SK-N-MC (cell line): ENCODE measurements at regions not wholly inside any gene's neighbourhood (a gene's known extent, or its start where the extent isn't known, plus 50 kb on each side); places are given as distances from the start of the nearest gene placed in this dataset.

Experiments
- DNase-seq: peaks from one replicate; pipeline ENCODE4 v3.0.0-alpha.2; 2011; ENCODE audit warnings: low read depth, low spot score
- H3K27ac ChIP-seq: fragments of 200-600 bp; sonication (generic); 2 replicates; pipeline ENCODE4 v1.5.1; 2016; ENCODE audit warnings: mixed run types
- H3K36me3 ChIP-seq: fragments of 200-600 bp; sonication (generic); 2 replicates; pipeline ENCODE4 v1.6.1; 2017; ENCODE audit warnings: antibody characterized with exemption, low read length, mixed read lengths; ENCODE audit not compliant: insufficient read depth
- H3K4me3 ChIP-seq: fragments of 200-600 bp; sonication (generic); 2 replicates; pipeline ENCODE4 v1.5.1; 2016
- H3K9ac ChIP-seq: fragments of 200-600 bp; sonication (generic); 2 replicates; pipeline ENCODE4 v1.8.0; 2017; ENCODE audit warnings: mixed run types, mixed read lengths; ENCODE audit not compliant: insufficient read length
- H3K9me3 ChIP-seq: fragments of 200-600 bp; sonication (generic); 2 replicates; pipeline ENCODE4 v1.6.1; 2017; ENCODE audit warnings: low read depth, mild to moderate bottlenecking, antibody characterized with exemption, low read length, moderate library complexity, mixed read lengths
- EZH2 ChIP-seq: fragments of 200-600 bp; sonication (generic); IDR thresholded peaks from one replicate; pipeline ENCODE4 v1.6.1; 2017; ENCODE audit warnings: antibody characterized with exemption
- FOXP2 ChIP-seq: optimal IDR thresholded peaks from 2 replicates; pipeline ENCODE3; 2011; ENCODE audit warnings: mild to moderate bottlenecking, moderate library complexity; ENCODE audit not compliant: insufficient read depth; ENCODE audit errors: extremely low read length, control extremely low read depth
- POLR2AphosphoS5 ChIP-seq: IDR thresholded peaks from 2 replicates; pipeline ENCODE4 v1.6.1; 2012; ENCODE audit warnings: mild to moderate bottlenecking, low read depth, low read length, borderline replicate concordance

DNA sequence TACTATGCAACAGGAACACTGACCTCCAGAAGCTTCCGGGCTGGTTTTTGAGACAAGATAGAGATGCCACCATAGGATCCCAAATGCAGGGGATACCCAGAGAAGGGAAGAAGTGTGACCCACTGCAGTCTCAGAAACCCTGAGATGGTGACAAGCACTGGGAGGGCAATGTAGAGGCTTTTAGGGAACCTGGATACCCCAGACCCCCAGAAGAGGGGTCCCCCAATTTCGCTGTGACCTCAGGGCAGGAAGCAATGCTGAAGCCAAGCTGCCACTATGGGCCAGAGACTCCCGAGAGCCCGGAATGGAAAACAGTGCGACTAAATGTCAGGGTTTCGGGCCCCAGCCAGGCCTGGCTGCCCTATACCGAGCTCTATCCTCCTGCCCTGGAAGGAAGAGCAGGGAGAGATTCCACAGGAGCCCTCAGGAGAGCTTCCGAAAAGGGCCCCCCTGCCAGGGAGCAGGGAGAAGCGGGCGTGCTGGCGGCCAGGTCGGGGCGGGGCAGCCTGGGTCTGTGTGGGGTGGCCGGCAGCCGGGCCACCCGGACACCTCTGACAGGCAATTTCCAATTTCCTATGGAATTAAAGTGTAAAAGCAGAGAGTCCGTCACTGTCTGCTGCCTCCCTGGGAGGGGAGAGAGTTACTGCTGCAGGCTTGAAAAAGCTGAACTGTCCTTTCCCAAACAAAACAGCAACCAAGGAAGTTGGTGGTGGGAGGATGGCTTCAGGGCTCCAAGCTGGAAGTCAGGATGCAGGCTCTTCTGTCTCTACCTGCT lies 154.2 kb downstream of the FGF18 start:
- Histone ChIP-seq H3K9me3 (no peaks in the 10 kb centered on the region), H3K27ac (no peak overlapping the region), H3K36me3 (no peaks in the 10 kb centered on the region), H3K4me3 (no peak overlapping the region), H3K9ac (no peak overlapping the region)
- TF ChIP-seq POLR2AphosphoS5 (no peak), FOXP2 (no peak), EZH2 (no peak)
- DNase-seq = no peak

DNA sequence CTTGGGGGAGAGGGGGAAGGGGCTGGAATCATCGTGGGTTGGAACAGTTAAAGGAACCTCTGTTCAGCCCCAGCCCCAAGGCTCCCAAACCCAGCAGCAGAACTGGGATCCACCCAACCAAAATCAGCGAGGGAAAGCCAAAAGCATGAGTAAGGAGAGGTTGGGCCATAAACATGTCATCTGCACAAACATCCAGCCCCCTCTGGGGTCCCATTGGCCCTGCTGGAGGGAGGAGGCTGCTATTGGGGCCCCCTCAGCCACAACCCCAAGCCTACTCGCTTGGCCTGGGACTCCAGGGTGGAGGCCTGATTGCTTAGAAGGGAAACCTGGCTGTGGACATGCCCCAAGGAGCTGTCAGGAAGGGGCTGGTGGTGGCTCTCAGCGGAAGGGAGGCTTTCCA lies 154.9 kb downstream of the FGF18 start:
- Histone ChIP-seq H3K9ac (no peak overlapping the region), H3K4me3 (no peak overlapping the region), H3K27ac (no peak overlapping the region), H3K36me3 (no peaks in the 10 kb centered on the region), H3K9me3 (no peaks in the 10 kb centered on the region)
- DNase-seq = no peak
- TF ChIP-seq POLR2AphosphoS5 (no peak), FOXP2 (no peak), EZH2 (no peak)

DNA sequence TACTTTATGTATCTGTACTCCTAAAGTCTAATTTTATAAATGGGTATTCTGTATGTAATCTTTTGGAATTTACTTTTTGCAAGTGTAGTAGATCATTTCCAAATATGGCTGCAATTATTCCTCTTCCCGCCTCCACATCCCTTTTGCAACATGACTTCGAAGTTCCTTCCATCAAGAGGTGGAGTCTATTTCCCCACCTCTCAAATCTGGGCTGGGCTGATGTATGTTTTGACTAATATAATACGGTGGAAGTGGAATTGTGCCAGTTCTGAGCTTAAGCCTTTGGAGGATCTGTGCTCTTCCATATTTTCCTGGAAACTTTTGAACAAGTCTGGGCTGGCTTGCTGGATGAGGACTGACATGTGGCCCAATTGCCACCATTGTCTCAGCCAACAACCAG lies 155.9 kb downstream of the FGF18 start:
- no peak overlapping the region for H3K27ac ChIP-seq
- no peak overlapping the region for H3K9ac ChIP-seq
- TF ChIP-seq EZH2 (no peak), POLR2AphosphoS5 (no peak), FOXP2 (no peak)
- H3K9me3 ChIP-seq = no peaks in the 10 kb centered on the region
- DNase-seq = no peak
- H3K36me3 ChIP-seq = no peaks in the 10 kb centered on the region
- no peak overlapping the region for H3K4me3 ChIP-seq

DNA sequence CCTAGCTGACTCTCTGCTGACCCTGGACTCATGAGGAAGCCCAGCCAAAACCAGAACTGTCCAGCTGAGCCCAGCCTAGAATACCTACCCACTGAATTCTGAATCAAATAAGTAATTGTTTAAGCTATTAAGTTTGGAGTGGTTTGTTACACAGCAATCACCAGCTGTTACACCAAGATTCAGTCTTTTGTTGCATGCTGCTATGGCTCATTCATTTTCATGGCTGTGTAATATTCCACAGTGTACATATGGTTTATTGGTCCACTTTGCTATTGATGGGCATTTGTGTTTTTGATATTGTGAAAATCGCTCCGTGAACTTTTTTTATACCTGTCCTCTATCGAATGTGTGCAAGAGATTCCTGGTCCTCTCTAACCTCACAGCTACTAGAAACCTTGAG lies 156.4 kb downstream of the FGF18 start:
- H3K9me3 ChIP-seq = no peaks in the 10 kb centered on the region
- no peak overlapping the region for H3K4me3 ChIP-seq
- TF ChIP-seq EZH2 = no peak
- TF ChIP-seq POLR2AphosphoS5 = no peak
- TF ChIP-seq FOXP2 = no peak
- no peak overlapping the region for H3K27ac ChIP-seq
- no peaks in the 10 kb centered on the region for H3K36me3 ChIP-seq
- no peak for DNase-seq
- H3K9ac ChIP-seq = no peak overlapping the region

DNA sequence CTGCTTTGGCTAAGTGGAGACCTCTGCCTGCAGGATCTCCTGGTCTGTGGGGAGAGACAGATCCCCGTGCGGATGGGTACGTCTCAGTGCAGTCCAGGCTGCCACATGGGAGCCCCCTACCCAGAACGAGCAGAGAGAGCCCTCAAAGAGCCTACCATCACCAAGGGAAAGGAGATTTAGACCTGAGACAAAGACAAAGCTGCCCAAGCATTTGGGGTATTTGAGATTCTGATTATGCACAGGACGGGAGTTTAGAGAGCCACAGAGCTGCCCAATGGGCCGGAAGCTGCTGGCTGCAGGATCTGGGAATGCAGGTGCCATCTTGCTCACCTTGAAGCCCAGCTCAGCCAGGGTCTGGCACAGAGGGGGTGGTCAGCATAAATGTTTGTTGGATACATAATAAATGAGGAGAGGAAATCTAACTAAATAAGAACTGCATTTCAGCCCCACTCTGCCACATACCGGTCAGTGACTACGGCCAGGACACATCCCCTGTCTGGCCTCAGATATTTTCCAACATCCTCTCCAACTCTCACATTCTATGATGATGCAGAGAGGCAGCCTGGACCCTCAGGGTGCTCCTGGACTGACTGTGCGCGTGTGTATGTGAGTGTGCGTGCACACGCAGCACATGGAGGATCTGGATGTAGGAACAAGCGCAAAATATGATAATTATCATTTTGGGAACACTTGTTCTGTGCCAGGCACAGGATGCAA lies 157.8 kb downstream of the FGF18 start:
- Histone ChIP-seq H3K9ac (no peak overlapping the region), H3K27ac (no peak overlapping the region), H3K9me3 (no peaks in the 10 kb centered on the region), H3K4me3 (no peak overlapping the region), H3K36me3 (no peaks in the 10 kb centered on the region)
- TF ChIP-seq EZH2 (no peak), FOXP2 (no peak), POLR2AphosphoS5 (no peak)
- DNase-seq = no peak

DNA sequence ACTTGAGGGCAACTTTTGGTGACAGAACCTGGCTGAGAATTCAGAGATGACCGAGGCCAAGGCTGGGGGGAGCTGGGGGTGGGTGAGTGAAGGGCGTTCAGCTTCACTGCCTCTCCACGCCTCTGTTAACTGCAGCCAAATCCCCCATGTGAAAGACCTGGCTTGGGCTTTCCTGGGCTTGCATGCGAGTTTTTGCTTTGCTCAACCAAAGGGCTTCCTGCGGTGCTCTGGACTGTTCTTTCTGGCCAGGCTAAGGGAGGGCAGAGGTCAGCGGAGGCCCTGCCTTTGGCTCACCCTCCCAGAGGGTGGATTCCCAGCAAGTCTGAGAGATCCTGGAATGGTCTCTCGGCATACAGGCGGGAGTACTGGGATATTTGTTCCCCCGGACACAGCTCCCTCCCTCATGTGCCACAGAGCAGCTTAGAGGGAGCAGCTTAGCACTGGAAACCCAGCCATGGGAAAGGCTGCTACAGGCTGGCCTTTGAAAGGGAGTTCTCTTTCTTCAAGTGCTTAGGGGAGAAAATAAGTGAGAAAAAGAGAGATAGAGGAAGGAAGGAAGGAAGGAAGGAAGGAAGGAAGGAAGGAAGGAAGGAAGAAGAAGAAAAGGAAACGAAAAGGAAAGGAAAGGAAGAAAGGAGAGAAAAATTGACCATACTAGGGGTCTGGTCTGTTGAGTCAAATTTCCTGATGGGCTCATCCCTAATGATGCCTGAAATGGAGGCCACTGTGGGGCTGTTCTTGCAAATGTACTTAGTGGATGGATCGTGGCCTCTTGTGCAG lies 158.8 kb downstream of the FGF18 start:
- no peaks in the 10 kb centered on the region for H3K9me3 ChIP-seq
- no peak overlapping the region for H3K4me3 ChIP-seq
- no peak for DNase-seq
- no peak for TF ChIP-seq FOXP2
- no peak for TF ChIP-seq EZH2
- no peak overlapping the region for H3K27ac ChIP-seq
- H3K36me3 ChIP-seq = no peaks in the 10 kb centered on the region
- H3K9ac ChIP-seq = no peak overlapping the region

DNA sequence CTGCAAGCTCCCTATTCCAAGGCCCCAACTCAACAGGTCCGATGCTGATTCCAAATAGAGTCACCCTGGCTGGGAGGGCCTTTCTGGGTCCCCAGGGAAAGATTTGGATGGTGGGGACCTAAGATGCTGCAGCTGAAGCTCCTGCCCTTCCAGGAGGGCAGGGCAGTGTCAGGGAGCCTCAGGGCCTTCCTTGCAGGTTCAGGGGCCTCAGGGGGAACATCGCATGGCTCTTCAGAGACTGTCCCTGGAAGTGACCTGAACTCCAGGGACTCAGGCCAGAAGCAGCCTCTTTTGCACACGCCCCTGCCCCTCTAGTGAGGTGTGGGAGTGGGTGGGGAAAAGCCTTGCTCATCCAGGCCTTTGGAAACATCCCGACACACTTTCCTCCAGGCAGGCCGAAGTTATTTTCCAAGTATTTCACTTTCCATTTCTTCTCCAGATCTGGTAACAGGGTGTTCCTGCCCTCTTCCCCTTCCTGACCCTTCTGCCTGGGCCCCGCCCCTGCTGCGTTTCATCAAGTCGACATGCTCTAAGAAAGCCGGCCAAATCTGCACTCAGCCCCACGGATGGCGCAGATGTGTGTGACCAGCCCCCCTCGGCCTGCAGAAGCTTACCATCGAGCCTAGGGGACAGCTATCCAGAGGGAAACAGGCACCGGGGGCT lies 159.5 kb downstream of the FGF18 start:
- TF ChIP-seq EZH2 (no peak), FOXP2 (no peak), POLR2AphosphoS5 (no peak)
- DNase-seq = no peak

DNA sequence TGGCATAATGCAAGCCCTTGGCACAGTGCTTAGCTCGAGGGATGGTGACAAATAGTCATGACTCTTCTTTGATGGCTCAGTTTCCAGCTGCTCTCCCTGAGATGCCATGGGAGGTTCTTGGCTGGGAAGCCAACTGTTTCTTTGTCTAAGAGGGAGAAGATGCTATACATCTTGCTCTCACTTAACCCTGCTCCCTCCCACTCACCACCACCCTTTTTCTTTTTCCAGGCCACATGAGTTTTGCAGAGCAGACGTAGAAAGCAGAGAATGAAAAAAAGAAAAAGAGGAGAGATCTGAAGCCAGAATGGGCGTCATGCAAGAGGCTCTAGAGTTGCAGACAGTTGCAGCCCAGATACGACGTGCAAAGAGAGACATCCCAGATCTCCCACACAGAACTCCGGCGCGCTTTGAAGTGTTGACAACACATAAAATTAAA lies 160.5 kb downstream of the FGF18 start:
- DNase-seq = no peak
- Histone ChIP-seq H3K9ac (no peak overlapping the region), H3K9me3 (no peaks in the 10 kb centered on the region), H3K4me3 (no peak overlapping the region), H3K36me3 (no peaks in the 10 kb centered on the region), H3K27ac (no peak overlapping the region)
- no peak for TF ChIP-seq FOXP2
- no peak for TF ChIP-seq POLR2AphosphoS5
- TF ChIP-seq EZH2 = no peak

More for the DNA sequence above, 159.5 kb downstream of the FGF18 start:
- H3K27ac ChIP-seq = no peak overlapping the region
- H3K9me3 ChIP-seq = no peaks in the 10 kb centered on the region
- no peaks in the 10 kb centered on the region for H3K36me3 ChIP-seq
- H3K4me3 ChIP-seq = no peak overlapping the region
- H3K9ac ChIP-seq = no peak overlapping the region
